KMS-11 (cell line): ENCODE measurements at regions not wholly inside any gene's neighbourhood (a gene's known extent, or its start where the extent isn't known, plus 50 kb on each side); places are given as distances from the start of the nearest gene placed in this dataset.

ENCODE experiments used
- H2AFZ ChIP-seq: fragments of 200-600 bp; sonication (generic); 2 replicates; pipeline ENCODE4 v1.6.1; 2016; ENCODE audit warnings: antibody characterized with exemption, mixed run types, low read depth
- H3K27ac ChIP-seq: fragments of 200-600 bp; sonication (generic); 2 replicates; pipeline ENCODE4 v1.6.1; 2016; ENCODE audit warnings: mild to moderate bottlenecking, mixed run types
- H3K27me3 ChIP-seq: fragments of 200-600 bp; sonication (generic); 2 replicates; pipeline ENCODE4 v1.6.1; 2017; ENCODE audit warnings: mild to moderate bottlenecking, low read depth, mixed run types, moderate library complexity; ENCODE audit not compliant: insufficient read depth
- H3K36me3 ChIP-seq: fragments of 200-600 bp; sonication (generic); 2 replicates; pipeline ENCODE4 v1.6.1; 2017; ENCODE audit warnings: mild to moderate bottlenecking, mixed run types; ENCODE audit not compliant: insufficient read depth
- H3K4me1 ChIP-seq: fragments of 200-600 bp; sonication (generic); 2 replicates; pipeline ENCODE4 v1.6.1; 2016; ENCODE audit warnings: mild to moderate bottlenecking, low read depth, mixed run types; ENCODE audit not compliant: poor library complexity, severe bottlenecking
- H3K4me2 ChIP-seq: fragments of 200-600 bp; sonication (generic); 2 replicates; pipeline ENCODE4 v1.7.0; 2016; ENCODE audit warnings: mild to moderate bottlenecking, mixed run types
- H3K4me3 ChIP-seq: fragments of 200-600 bp; sonication (generic); IDR thresholded peaks from 2 replicates; pipeline ENCODE4 v1.6.1; 2017; ENCODE audit warnings: low read depth, low read length, mixed read lengths; ENCODE audit not compliant: insufficient read depth
- H3K79me2 ChIP-seq: fragments of 200-600 bp; sonication (generic); 2 replicates; pipeline ENCODE4 v1.6.1; 2016; ENCODE audit warnings: low read depth, mixed run types; ENCODE audit not compliant: insufficient read depth
- H3K9ac ChIP-seq: fragments of 200-600 bp; sonication (generic); 2 replicates; pipeline ENCODE4 v1.6.1; 2016; ENCODE audit warnings: mild to moderate bottlenecking, mixed run types
- H4K20me1 ChIP-seq: fragments of 200-600 bp; sonication (generic); 2 replicates; pipeline ENCODE4 v1.6.1; 2016; ENCODE audit warnings: mild to moderate bottlenecking, mixed run types; ENCODE audit not compliant: insufficient read depth
- TF ChIP-seq, protein P1 (sequence below): fragments of 200-600 bp; sonication (generic); conservative IDR thresholded peaks from 2 replicates; pipeline ENCODE4 v1.6.1; 2017; ENCODE audit warnings: low read depth, mild to moderate bottlenecking, antibody characterized with exemption, low read length, moderate library complexity, mixed read lengths

DNA sequence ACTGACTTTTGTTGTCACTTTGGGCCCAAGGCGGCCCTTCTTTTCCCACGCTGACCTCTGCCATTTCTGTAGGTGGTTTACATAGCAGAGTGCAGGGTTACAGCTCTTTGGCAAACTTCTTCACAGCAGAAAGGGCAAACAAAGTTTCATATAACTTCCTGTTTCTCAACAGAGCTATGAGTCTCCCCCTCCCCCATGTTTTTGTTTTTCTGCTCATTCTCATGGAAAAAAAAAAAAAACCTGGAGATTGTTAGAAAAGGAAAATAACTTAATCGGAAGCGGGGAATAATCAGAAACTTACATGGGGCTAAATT lies 342.0 kb upstream of the NR2F2 start:
- H3K27ac ChIP-seq: no peak overlapping the region
- no peaks in the 10 kb centered on the region for H4K20me1 ChIP-seq
- H2AFZ ChIP-seq: no peak overlapping the region
- no peak overlapping the region for H3K4me2 ChIP-seq
- TF ChIP-seq, protein P1, sequence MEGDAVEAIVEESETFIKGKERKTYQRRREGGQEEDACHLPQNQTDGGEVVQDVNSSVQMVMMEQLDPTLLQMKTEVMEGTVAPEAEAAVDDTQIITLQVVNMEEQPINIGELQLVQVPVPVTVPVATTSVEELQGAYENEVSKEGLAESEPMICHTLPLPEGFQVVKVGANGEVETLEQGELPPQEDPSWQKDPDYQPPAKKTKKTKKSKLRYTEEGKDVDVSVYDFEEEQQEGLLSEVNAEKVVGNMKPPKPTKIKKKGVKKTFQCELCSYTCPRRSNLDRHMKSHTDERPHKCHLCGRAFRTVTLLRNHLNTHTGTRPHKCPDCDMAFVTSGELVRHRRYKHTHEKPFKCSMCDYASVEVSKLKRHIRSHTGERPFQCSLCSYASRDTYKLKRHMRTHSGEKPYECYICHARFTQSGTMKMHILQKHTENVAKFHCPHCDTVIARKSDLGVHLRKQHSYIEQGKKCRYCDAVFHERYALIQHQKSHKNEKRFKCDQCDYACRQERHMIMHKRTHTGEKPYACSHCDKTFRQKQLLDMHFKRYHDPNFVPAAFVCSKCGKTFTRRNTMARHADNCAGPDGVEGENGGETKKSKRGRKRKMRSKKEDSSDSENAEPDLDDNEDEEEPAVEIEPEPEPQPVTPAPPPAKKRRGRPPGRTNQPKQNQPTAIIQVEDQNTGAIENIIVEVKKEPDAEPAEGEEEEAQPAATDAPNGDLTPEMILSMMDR: no peak
- H3K4me3 ChIP-seq: no peak overlapping the region
- no peaks in the 10 kb centered on the region for H3K36me3 ChIP-seq
- H3K4me1 ChIP-seq: peaks cover 12% of the 10 kb centered on the region
- no peak overlapping the region for H3K9ac ChIP-seq
- H3K79me2 ChIP-seq: no peaks in the 10 kb centered on the region
- no peaks in the 10 kb centered on the region; the same call in 1 of the 2 replicates for H3K27me3 ChIP-seq

- Histone ChIP-seq H3K36me3 (no peaks in the 10 kb centered on the region), H3K9ac (no peak overlapping the region), H3K4me3 (no peak overlapping the region), H3K4me2 (no peak overlapping the region), H3K27me3 (no peaks in the 10 kb centered on the region; the same call in 1 of the 2 replicates), H3K79me2 (no peaks in the 10 kb centered on the region), H4K20me1 (no peaks in the 10 kb centered on the region), H2AFZ (no peak overlapping the region), H3K27ac (no peak overlapping the region), H3K4me1 (peaks cover 12% of the 10 kb centered on the region)
- TF ChIP-seq, protein P1: no peak
Measured at GRCh38 chr15:95989392-95989791, 341.1 kb upstream of the NR2F2 start.

- Histone ChIP-seq H3K27me3 (no peaks in the 10 kb centered on the region; the same call in 1 of the 2 replicates), H2AFZ (no peak overlapping the region), H3K79me2 (no peaks in the 10 kb centered on the region), H3K9ac (no peak overlapping the region), H3K4me3 (no peak overlapping the region), H3K4me1 (peaks cover 23% of the 10 kb centered on the region), H4K20me1 (no peaks in the 10 kb centered on the region), H3K4me2 (no peak overlapping the region), H3K36me3 (no peaks in the 10 kb centered on the region), H3K27ac (no peak overlapping the region)
- TF ChIP-seq, protein P1: no peak
Measured at GRCh38 chr15:95990833-95991232, 339.7 kb upstream of the NR2F2 start.

DNA sequence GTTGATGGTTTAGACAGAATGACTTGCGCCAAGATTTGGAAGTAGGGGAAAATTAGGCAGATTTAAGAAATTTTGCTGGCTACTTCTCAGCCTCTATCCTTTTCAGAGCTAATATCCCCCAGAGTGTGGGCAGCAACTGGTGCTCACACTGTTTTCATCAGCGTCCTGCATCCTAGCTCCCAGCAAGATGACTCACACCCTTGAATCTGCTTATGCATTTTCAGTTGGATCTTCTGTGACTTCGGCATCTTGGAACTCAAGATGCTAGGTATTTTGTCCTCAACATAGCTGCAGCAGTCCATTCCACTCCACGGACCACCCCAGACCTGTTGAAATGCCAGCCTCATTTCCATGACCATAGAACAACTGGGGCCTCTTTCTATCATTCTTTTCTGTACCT lies 336.1 kb upstream of the NR2F2 start:
- Histone ChIP-seq H2AFZ (no peak overlapping the region), H3K9ac (no peak overlapping the region), H3K79me2 (no peaks in the 10 kb centered on the region), H3K27me3 (no peaks in the 10 kb centered on the region; the same call in 1 of the 2 replicates), H3K4me1 (peaks cover 45% of the 10 kb centered on the region), H3K27ac (no peak overlapping the region), H3K4me2 (no peak overlapping the region), H3K4me3 (no peak overlapping the region), H3K36me3 (no peaks in the 10 kb centered on the region), H4K20me1 (no peaks in the 10 kb centered on the region)
- TF ChIP-seq, protein P1: no peak
